Skeletal muscle tissue (tissue), 3 donors: ENCODE measurements at regions not wholly inside any gene's neighbourhood (a gene's known extent, or its start where the extent isn't known, plus 50 kb on each side); places are given as distances from the start of the nearest gene placed in this dataset.

Experiments
- H3K27ac ChIP-seq: one replicate; pipeline ENCODE4 v1.7.0; 2013; ENCODE audit warnings: mild to moderate bottlenecking, low read depth, low read length, inconsistent platforms
- H3K27me3 ChIP-seq, 3 donors: one replicate each; pipeline ENCODE4 v1.7.0; 2013; ENCODE audit warnings: low read length in 3 of 3; ENCODE audit not compliant: control insufficient read depth in 3 of 3, insufficient read depth in 3 of 3
- H3K36me3 ChIP-seq, 3 donors: one replicate each; pipeline ENCODE4 v1.7.0; 2013; ENCODE audit warnings: low read length in 3 of 3; ENCODE audit not compliant: control insufficient read depth in 3 of 3, insufficient read depth in 3 of 3
- H3K4me1 ChIP-seq, 3 donors: one replicate each; pipeline ENCODE4 v1.7.0; 2013; ENCODE audit warnings: low read length in 3 of 3, mild to moderate bottlenecking in 3 of 3; ENCODE audit not compliant: control insufficient read depth in 3 of 3, insufficient read depth in 3 of 3
- H3K4me3 ChIP-seq, 3 donors: one replicate each; pipeline ENCODE4 v1.7.0; 2013; ENCODE audit warnings: low read length in 3 of 3
- H3K9ac ChIP-seq, 3 donors: one replicate each; pipeline ENCODE4 v1.7.0; 2013; ENCODE audit warnings: low read length in 3 of 3, mild to moderate bottlenecking in 3 of 3, moderate library complexity in 2 of 3, low read depth in 1 of 3
- H3K9me3 ChIP-seq, 3 donors: one replicate each; pipeline ENCODE4 v1.7.0; 2013; ENCODE audit warnings: low read length in 3 of 3; ENCODE audit not compliant: control insufficient read depth in 3 of 3
- donor health status: Osteomylitis.

- no peak overlapping the region for H3K4me3 ChIP-seq
- H3K4me1 ChIP-seq, result no peaks in the 10 kb centered on the region
- no peaks in the 10 kb centered on the region for H3K36me3 ChIP-seq
- H3K27ac ChIP-seq, result no peak overlapping the region
- no peaks in the 10 kb centered on the region for H3K9me3 ChIP-seq
- no peak overlapping the region for H3K9ac ChIP-seq
- peaks cover 3 to 20% (median 12%) of the 10 kb centered on the region in 3 donors for H3K27me3 ChIP-seq
Observed at GRCh38 chr22:22408731-22409696, 99.5 kb downstream of the ZNF280B start.

GRCh38 chr22:22410121-22410520 is 98.4 kb downstream of the ZNF280B start:
- Histone ChIP-seq H3K27me3 (peaks cover 0 to 22% (median 12%) of the 10 kb centered on the region in 3 donors), H3K27ac (no peak overlapping the region), H3K9ac (no peak overlapping the region), H3K9me3 (no peaks in the 10 kb centered on the region), H3K36me3 (no peaks in the 10 kb centered on the region), H3K4me1 (no peaks in the 10 kb centered on the region), H3K4me3 (no peak overlapping the region)

GRCh38 chr22:22410677-22411076 is 97.9 kb downstream of the ZNF280B start:
- Histone ChIP-seq H3K36me3 (no peaks in the 10 kb centered on the region), H3K4me3 (no peak overlapping the region), H3K9me3 (no peaks in the 10 kb centered on the region), H3K27ac (no peak overlapping the region), H3K9ac (no peak overlapping the region), H3K4me1 (no peaks in the 10 kb centered on the region), H3K27me3 (peaks cover 0 to 26% (median 16%) of the 10 kb centered on the region in 3 donors)

GRCh38 chr22:22414266-22414665 is 94.3 kb downstream of the ZNF280B start:
- Histone ChIP-seq H3K4me3 (no peak overlapping the region), H3K36me3 (no peaks in the 10 kb centered on the region), H3K9me3 (peaks cover 0 to 4% (median 0%) of the 10 kb centered on the region in 3 donors), H3K27me3 (peaks cover 3 to 21% (median 21%) of the 10 kb centered on the region in 3 donors), H3K27ac (no peak overlapping the region), H3K9ac (no peak overlapping the region), H3K4me1 (no peaks in the 10 kb centered on the region)

GRCh38 chr22:22417495-22418162 is 90.9 kb downstream of the ZNF280B start:
- Histone ChIP-seq H3K36me3 (no peaks in the 10 kb centered on the region), H3K4me1 (no peaks in the 10 kb centered on the region), H3K9me3 (peaks cover 0 to 4% (median 0%) of the 10 kb centered on the region in 3 donors), H3K27me3 (peaks cover 3 to 19% (median 14%) of the 10 kb centered on the region in 3 donors), H3K4me3 (no peak overlapping the region), H3K27ac (no peak overlapping the region), H3K9ac (no peak overlapping the region)

GRCh38 chr22:22418163-22418549 is 90.4 kb downstream of the ZNF280B start:
- peaks cover 0 to 4% (median 0%) of the 10 kb centered on the region in 3 donors for H3K9me3 ChIP-seq
- no peaks in the 10 kb centered on the region for H3K4me1 ChIP-seq
- peaks cover 3 to 19% (median 16%) of the 10 kb centered on the region in 3 donors for H3K27me3 ChIP-seq
- no peak overlapping the region for H3K9ac ChIP-seq
- H3K4me3 ChIP-seq, result no peak overlapping the region
- H3K27ac ChIP-seq, result no peak overlapping the region
- H3K36me3 ChIP-seq, result no peaks in the 10 kb centered on the region

- H3K27ac ChIP-seq, result no peak overlapping the region
- no peak overlapping the region for H3K4me3 ChIP-seq
- peaks cover 0 to 4% (median 0%) of the 10 kb centered on the region in 3 donors for H3K9me3 ChIP-seq
- H3K4me1 ChIP-seq, result no peaks in the 10 kb centered on the region
- H3K27me3 ChIP-seq, result peaks cover 3 to 21% (median 16%) of the 10 kb centered on the region in 3 donors
- no peak overlapping the region for H3K9ac ChIP-seq
- H3K36me3 ChIP-seq, result no peaks in the 10 kb centered on the region
Observed at GRCh38 chr22:22418957-22419356, 89.6 kb downstream of the ZNF280B start.

- Histone ChIP-seq H3K36me3 (no peaks in the 10 kb centered on the region), H3K27ac (no peak overlapping the region), H3K9me3 (peaks cover 0 to 4% (median 0%) of the 10 kb centered on the region in 3 donors), H3K27me3 (peaks cover 7 to 27% (median 16%) of the 10 kb centered on the region in 3 donors), H3K9ac (no peak overlapping the region), H3K4me1 (no peaks in the 10 kb centered on the region), H3K4me3 (no peak overlapping the region)
Observed at GRCh38 chr22:22420580-22420979, 88.0 kb downstream of the ZNF280B start.

- Histone ChIP-seq H3K4me3 (no peak overlapping the region), H3K27me3 (peaks cover 12 to 27% (median 17%) of the 10 kb centered on the region in 3 donors), H3K9ac (no peak overlapping the region), H3K9me3 (peaks cover 0 to 4% (median 0%) of the 10 kb centered on the region in 3 donors), H3K36me3 (no peaks in the 10 kb centered on the region), H3K4me1 (peaks cover 0 to 3% (median 0%) of the 10 kb centered on the region in 3 donors), H3K27ac (no peak overlapping the region)
Observed at GRCh38 chr22:22421392-22421791, 87.2 kb downstream of the ZNF280B start.
